ENCODE measurements at regions not wholly inside any gene's neighbourhood (a gene's known extent, or its start where the extent isn't known, plus 50 kb on each side); places are given as distances from the start of the nearest gene placed in this dataset.

GRCh38 chr3:168933614-168934013 lies 729.9 kb downstream of the MECOM start:
- no peak for TF ChIP-seq CTCF (IDR thresholded peaks at IDR 0.05)
- TF ChIP-seq TAF1 (IDR thresholded peaks at IDR 0.05; ENCODE audit: borderline replicate concordance, low read depth, low read length), result no peak
- no peak for TF ChIP-seq REST (IDR thresholded peaks at IDR 0.05; ENCODE audit: low read depth, low read length)
- no peak for TF ChIP-seq EP300 (IDR thresholded peaks at IDR 0.05; ENCODE audit: borderline replicate concordance in 1 of 2, low read depth in 1 of 2, low read length in 1 of 2)
- TF ChIP-seq GABPA (IDR thresholded peaks at IDR 0.05; ENCODE audit: low read depth), result no peak
- no peak for TF ChIP-seq POLR2AphosphoS5 (IDR thresholded peaks at IDR 0.05; ENCODE audit: low read depth, low read length)
- TF ChIP-seq YY1 (IDR thresholded peaks at IDR 0.05; ENCODE audit: low read depth), result no peak
- TF ChIP-seq IRF3 (IDR thresholded peaks at IDR 0.05; ENCODE audit: low read depth, low read length), result no peak
- no peak for TF ChIP-seq RAD21 (IDR thresholded peaks at IDR 0.05; ENCODE audit: low read length)
- TF ChIP-seq JUND (IDR thresholded peaks at IDR 0.05), result no peak
- TF ChIP-seq SMC3 (IDR thresholded peaks at IDR 0.05; ENCODE audit: low read depth, low read length), result no peak

Measured in SK-N-SH (cell line).